ENCODE measurements at regions not wholly inside any gene's neighbourhood (a gene's known extent, or its start where the extent isn't known, plus 50 kb on each side); places are given as distances from the start of the nearest gene placed in this dataset.
"Not testable (repeated sequence)": the region's sequence is repeated elsewhere in the genome, so short reads cannot be mapped to it uniquely, and the experiment has no call there.

- Histone ChIP-seq H3K36me3 (ENCODE audit: control insufficient read depth, low read depth, low read length) (no peaks in the 10 kb centered on the region), H3K9ac (ENCODE audit: low read length) (no peak overlapping the region), H3K27ac (ENCODE audit: low read length) (no peak overlapping the region), H3K4me1 (ENCODE audit: control insufficient read depth, low read depth, low read length) (no peaks in the 10 kb centered on the region), H3K4me3 (ENCODE audit: low read length) (no peak overlapping the region), H3K27me3 (ENCODE audit: control insufficient read depth, insufficient read depth, low read length) (no peaks in the 10 kb centered on the region), H3K9me3 (ENCODE audit: control insufficient read depth, low read depth, low read length) (no peaks in the 10 kb centered on the region)
Measured at GRCh38 chr18:56488739-56489138, 149.7 kb downstream of the TXNL1 start.

- Histone ChIP-seq H3K4me1 (ENCODE audit: control insufficient read depth, low read depth, low read length) (no peaks in the 10 kb centered on the region), H3K4me3 (ENCODE audit: low read length) (no peak overlapping the region), H3K9ac (ENCODE audit: low read length) (no peak overlapping the region), H3K9me3 (ENCODE audit: control insufficient read depth, low read depth, low read length) (no peaks in the 10 kb centered on the region), H3K27me3 (ENCODE audit: control insufficient read depth, insufficient read depth, low read length) (no peaks in the 10 kb centered on the region), H3K36me3 (ENCODE audit: control insufficient read depth, low read depth, low read length) (no peaks in the 10 kb centered on the region), H3K27ac (ENCODE audit: low read length) (no peak overlapping the region)
Measured at GRCh38 chr18:56487801-56488200, 150.6 kb downstream of the TXNL1 start.

GRCh38 chr18:56483386-56483785 is 155.0 kb downstream of the TXNL1 start:
- peaks cover 4% of the 10 kb centered on the region for H3K4me1 ChIP-seq (ENCODE audit: control insufficient read depth, low read depth, low read length)
- no peak overlapping the region for H3K27ac ChIP-seq (ENCODE audit: low read length)
- no peak overlapping the region for H3K4me3 ChIP-seq (ENCODE audit: low read length)
- H3K27me3 ChIP-seq (ENCODE audit: control insufficient read depth, insufficient read depth, low read length): no peaks in the 10 kb centered on the region
- no peaks in the 10 kb centered on the region for H3K36me3 ChIP-seq (ENCODE audit: control insufficient read depth, low read depth, low read length)
- no peak overlapping the region for H3K9ac ChIP-seq (ENCODE audit: low read length)
- no peaks in the 10 kb centered on the region for H3K9me3 ChIP-seq (ENCODE audit: control insufficient read depth, low read depth, low read length)

GRCh38 chr18:56482813-56483212 is 155.6 kb downstream of the TXNL1 start:
- not testable (repeated sequence) for H3K27me3 ChIP-seq (ENCODE audit: control insufficient read depth, insufficient read depth, low read length); H3K9ac ChIP-seq (ENCODE audit: low read length); H3K4me3 ChIP-seq (ENCODE audit: low read length); H3K36me3 ChIP-seq (ENCODE audit: control insufficient read depth, low read depth, low read length); H3K27ac ChIP-seq (ENCODE audit: low read length); H3K9me3 ChIP-seq (ENCODE audit: control insufficient read depth, low read depth, low read length); H3K4me1 ChIP-seq (ENCODE audit: control insufficient read depth, low read depth, low read length)

- H3K27me3 ChIP-seq (ENCODE audit: control insufficient read depth, insufficient read depth, low read length): no peaks in the 10 kb centered on the region
- no peak overlapping the region for H3K9ac ChIP-seq (ENCODE audit: low read length)
- H3K4me3 ChIP-seq (ENCODE audit: low read length): no peak overlapping the region
- no peaks in the 10 kb centered on the region for H3K36me3 ChIP-seq (ENCODE audit: control insufficient read depth, low read depth, low read length)
- peaks cover 4% of the 10 kb centered on the region for H3K4me1 ChIP-seq (ENCODE audit: control insufficient read depth, low read depth, low read length)
- no peaks in the 10 kb centered on the region for H3K9me3 ChIP-seq (ENCODE audit: control insufficient read depth, low read depth, low read length)
- no peak overlapping the region for H3K27ac ChIP-seq (ENCODE audit: low read length)
Measured at GRCh38 chr18:56481751-56482150, 156.6 kb downstream of the TXNL1 start.

GRCh38 chr18:56479841-56480240 is 158.6 kb downstream of the TXNL1 start:
- H3K27me3 ChIP-seq (ENCODE audit: control insufficient read depth, insufficient read depth, low read length): no peaks in the 10 kb centered on the region
- H3K4me3 ChIP-seq (ENCODE audit: low read length): no peak overlapping the region
- H3K36me3 ChIP-seq (ENCODE audit: control insufficient read depth, low read depth, low read length): no peaks in the 10 kb centered on the region
- no peaks in the 10 kb centered on the region for H3K9me3 ChIP-seq (ENCODE audit: control insufficient read depth, low read depth, low read length)
- H3K4me1 ChIP-seq (ENCODE audit: control insufficient read depth, low read depth, low read length): peaks cover 4% of the 10 kb centered on the region
- no peak overlapping the region for H3K9ac ChIP-seq (ENCODE audit: low read length)
- H3K27ac ChIP-seq (ENCODE audit: low read length): no peak overlapping the region

GRCh38 chr18:56475250-56475649 is 163.1 kb downstream of the TXNL1 start:
- H3K27me3 ChIP-seq (ENCODE audit: control insufficient read depth, insufficient read depth, low read length): no peaks in the 10 kb centered on the region
- no peak overlapping the region for H3K4me3 ChIP-seq (ENCODE audit: low read length)
- no peak overlapping the region for H3K27ac ChIP-seq (ENCODE audit: low read length)
- H3K9me3 ChIP-seq (ENCODE audit: control insufficient read depth, low read depth, low read length): no peaks in the 10 kb centered on the region
- no peak overlapping the region for H3K9ac ChIP-seq (ENCODE audit: low read length)
- no peaks in the 10 kb centered on the region for H3K4me1 ChIP-seq (ENCODE audit: control insufficient read depth, low read depth, low read length)
- no peaks in the 10 kb centered on the region for H3K36me3 ChIP-seq (ENCODE audit: control insufficient read depth, low read depth, low read length)

GRCh38 chr18:56473400-56474024 is 164.9 kb downstream of the TXNL1 start:
- no peak overlapping the region for H3K4me3 ChIP-seq (ENCODE audit: low read length)
- H3K4me1 ChIP-seq (ENCODE audit: control insufficient read depth, low read depth, low read length): no peaks in the 10 kb centered on the region
- no peaks in the 10 kb centered on the region for H3K27me3 ChIP-seq (ENCODE audit: control insufficient read depth, insufficient read depth, low read length)
- no peaks in the 10 kb centered on the region for H3K9me3 ChIP-seq (ENCODE audit: control insufficient read depth, low read depth, low read length)
- no peaks in the 10 kb centered on the region for H3K36me3 ChIP-seq (ENCODE audit: control insufficient read depth, low read depth, low read length)
- H3K27ac ChIP-seq (ENCODE audit: low read length): no peak overlapping the region
- no peak overlapping the region for H3K9ac ChIP-seq (ENCODE audit: low read length)

GRCh38 chr18:56470406-56471351 is 167.7 kb downstream of the TXNL1 start:
- no peaks in the 10 kb centered on the region for H3K27me3 ChIP-seq (ENCODE audit: control insufficient read depth, insufficient read depth, low read length)
- peaks cover 2% of the 10 kb centered on the region for H3K9me3 ChIP-seq (ENCODE audit: control insufficient read depth, low read depth, low read length)
- no peaks in the 10 kb centered on the region for H3K36me3 ChIP-seq (ENCODE audit: control insufficient read depth, low read depth, low read length)
- no peaks in the 10 kb centered on the region for H3K4me1 ChIP-seq (ENCODE audit: control insufficient read depth, low read depth, low read length)
- no peak overlapping the region for H3K27ac ChIP-seq (ENCODE audit: low read length)
- H3K4me3 ChIP-seq (ENCODE audit: low read length): no peak overlapping the region
- no peak overlapping the region for H3K9ac ChIP-seq (ENCODE audit: low read length)

GRCh38 chr18:56469582-56469981 is 168.8 kb downstream of the TXNL1 start:
- H3K4me3 ChIP-seq (ENCODE audit: low read length): no peak overlapping the region
- no peak overlapping the region for H3K9ac ChIP-seq (ENCODE audit: low read length)
- H3K9me3 ChIP-seq (ENCODE audit: control insufficient read depth, low read depth, low read length): peaks cover 13% of the 10 kb centered on the region
- H3K27ac ChIP-seq (ENCODE audit: low read length): no peak overlapping the region
- H3K36me3 ChIP-seq (ENCODE audit: control insufficient read depth, low read depth, low read length): no peaks in the 10 kb centered on the region
- H3K27me3 ChIP-seq (ENCODE audit: control insufficient read depth, insufficient read depth, low read length): no peaks in the 10 kb centered on the region
- H3K4me1 ChIP-seq (ENCODE audit: control insufficient read depth, low read depth, low read length): no peaks in the 10 kb centered on the region

- no peak overlapping the region for H3K27ac ChIP-seq (ENCODE audit: low read length)
- no peaks in the 10 kb centered on the region for H3K4me1 ChIP-seq (ENCODE audit: control insufficient read depth, low read depth, low read length)
- H3K4me3 ChIP-seq (ENCODE audit: low read length): no peak overlapping the region
- H3K9me3 ChIP-seq (ENCODE audit: control insufficient read depth, low read depth, low read length): peaks cover 16% of the 10 kb centered on the region
- no peaks in the 10 kb centered on the region for H3K27me3 ChIP-seq (ENCODE audit: control insufficient read depth, insufficient read depth, low read length)
- no peaks in the 10 kb centered on the region for H3K36me3 ChIP-seq (ENCODE audit: control insufficient read depth, low read depth, low read length)
- no peak overlapping the region for H3K9ac ChIP-seq (ENCODE audit: low read length)
Measured at GRCh38 chr18:56468396-56468795, 170.0 kb downstream of the TXNL1 start.

GRCh38 chr18:56462276-56462675 is 176.1 kb downstream of the TXNL1 start:
- Histone ChIP-seq H3K27me3 (ENCODE audit: control insufficient read depth, insufficient read depth, low read length) (no peaks in the 10 kb centered on the region), H3K4me1 (ENCODE audit: control insufficient read depth, low read depth, low read length) (no peaks in the 10 kb centered on the region), H3K9ac (ENCODE audit: low read length) (no peak overlapping the region), H3K9me3 (ENCODE audit: control insufficient read depth, low read depth, low read length) (peaks cover 16% of the 10 kb centered on the region), H3K27ac (ENCODE audit: low read length) (no peak overlapping the region), H3K36me3 (ENCODE audit: control insufficient read depth, low read depth, low read length) (no peaks in the 10 kb centered on the region), H3K4me3 (ENCODE audit: low read length) (no peak overlapping the region)
